ENCODE measurements at regions not wholly inside any gene's neighbourhood (a gene's known extent, or its start where the extent isn't known, plus 50 kb on each side); places are given as distances from the start of the nearest gene placed in this dataset.

GRCh38 chr13:21817878-21818277 lies 147.0 kb downstream of the FGF9 start:
- no peak for DNase-seq (ENCODE audit: low read depth in 3 of 3)

GRCh38 chr13:21822029-21822428 lies 151.2 kb downstream of the FGF9 start:
- no peak for DNase-seq (ENCODE audit: low read depth in 3 of 3)

DNA sequence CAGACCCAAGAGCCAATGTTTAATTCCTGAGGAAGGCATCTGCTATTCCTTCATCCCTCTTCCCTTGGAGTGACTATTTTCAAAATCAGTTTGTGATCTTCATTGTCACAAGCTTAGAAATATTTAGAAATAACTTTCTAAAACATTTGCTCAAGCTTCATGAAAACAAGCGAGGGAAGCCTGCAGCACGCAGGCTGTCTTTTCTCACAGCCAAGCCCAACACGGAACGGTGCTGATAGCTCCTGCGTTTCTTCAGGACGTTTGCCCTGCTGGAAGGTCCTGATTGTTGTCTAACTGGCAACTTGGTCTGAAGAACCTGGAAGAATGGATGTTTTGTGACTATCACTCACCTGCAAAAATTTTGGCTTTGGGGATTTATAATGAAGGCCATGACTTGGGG lies 152.5 kb downstream of the FGF9 start:
- no peak for DNase-seq (ENCODE audit: low read depth in 3 of 3)

- DNase-seq (ENCODE audit: low read depth in 3 of 3), result no peak
These were observed 153.1 kb downstream of the FGF9 start for GRCh38 chr13:21823949-21824348.

GRCh38 chr13:21825186-21825585 lies 154.3 kb downstream of the FGF9 start:
- DNase-seq (ENCODE audit: low read depth in 3 of 3), result no peak

- no peak for DNase-seq (ENCODE audit: low read depth in 3 of 3)
These were observed 154.9 kb downstream of the FGF9 start for GRCh38 chr13:21825801-21826200.

DNA sequence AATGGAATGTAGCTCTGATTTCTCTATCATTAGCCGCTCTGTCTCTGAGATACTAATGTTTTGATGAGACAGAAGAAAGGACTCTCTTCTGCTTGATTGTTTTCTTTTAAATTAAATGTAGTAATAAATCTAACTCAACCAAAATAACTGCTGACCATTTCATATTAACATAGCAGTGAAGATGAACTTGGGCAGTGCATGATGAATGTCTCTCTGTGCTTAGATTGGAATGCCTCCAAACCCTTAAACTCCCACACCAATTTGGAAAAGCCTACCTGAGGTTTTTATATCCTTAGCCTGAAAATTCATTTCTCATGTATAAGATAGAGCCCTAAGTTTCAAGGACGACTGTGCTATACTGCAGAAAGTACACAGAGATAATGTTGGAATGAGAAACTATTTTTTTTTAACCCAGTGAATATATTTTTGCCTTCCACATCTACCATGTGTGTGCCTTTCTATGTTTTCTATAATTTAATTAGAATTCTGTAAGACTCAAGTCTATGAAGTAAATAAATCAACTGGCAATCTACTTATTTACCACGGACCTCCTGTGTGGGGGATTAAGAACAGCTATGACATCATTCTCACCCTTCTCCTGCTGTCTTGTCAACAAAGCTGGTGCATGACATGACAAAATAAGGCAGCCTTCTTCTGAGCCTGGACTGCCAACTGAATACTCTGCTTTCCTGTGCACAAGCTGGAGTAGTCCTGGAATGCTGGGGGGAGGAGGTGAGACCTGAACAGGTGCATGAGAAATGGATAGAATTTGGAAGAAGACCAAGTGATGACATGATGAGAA lies 155.5 kb downstream of the FGF9 start:
- no peak for DNase-seq (ENCODE audit: low read depth in 3 of 3)

GRCh38 chr13:21831654-21832324 lies 160.9 kb downstream of the FGF9 start:
- no peak for DNase-seq (ENCODE audit: low read depth in 3 of 3)

DNA sequence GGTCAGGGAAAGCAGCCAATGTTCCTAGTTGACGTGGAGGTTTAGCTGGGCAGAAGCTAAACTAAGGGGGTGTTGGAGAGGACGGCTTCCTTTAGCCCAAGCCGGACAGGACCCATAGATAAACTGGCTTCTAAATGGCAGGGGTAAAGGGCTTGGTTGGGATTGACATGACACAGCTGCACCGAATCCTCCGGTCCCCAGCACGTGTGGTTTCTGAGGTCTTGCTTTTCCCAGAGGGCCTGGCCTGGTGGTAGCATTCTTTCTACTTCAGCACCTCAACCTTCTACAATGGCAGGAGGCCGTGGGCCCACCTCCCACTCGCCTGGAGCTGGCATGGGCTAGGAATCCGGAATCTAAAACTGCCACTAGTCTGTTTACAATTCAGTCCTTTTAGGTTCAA lies 163.0 kb downstream of the FGF9 start:
- no peak for DNase-seq (ENCODE audit: low read depth in 3 of 3)

DNA sequence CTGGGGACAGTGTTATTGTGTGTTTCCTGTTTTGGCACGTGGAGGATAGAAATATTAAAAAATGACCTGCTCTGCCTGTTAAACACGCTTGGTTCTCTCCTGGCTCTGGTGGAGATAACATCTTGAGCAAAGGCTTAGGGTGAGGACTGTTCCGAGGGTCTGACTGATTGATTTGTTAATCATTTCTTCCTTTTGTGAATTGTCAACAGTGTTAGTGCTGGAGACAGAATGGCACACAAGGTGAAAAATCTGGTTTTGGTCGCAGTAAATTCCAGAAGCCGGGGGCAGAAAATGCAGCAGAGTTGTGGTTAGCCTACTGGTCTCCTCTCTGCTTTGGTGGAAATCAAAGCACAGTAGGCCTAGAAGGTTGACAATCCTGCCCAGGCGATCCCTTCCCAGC lies 163.6 kb downstream of the FGF9 start:
- DNase-seq (ENCODE audit: low read depth in 3 of 3), result no peak

GRCh38 chr13:21837288-21837687 lies 166.4 kb downstream of the FGF9 start:
- no peak for DNase-seq (ENCODE audit: low read depth in 3 of 3)

- no peak for DNase-seq (ENCODE audit: low read depth in 3 of 3)
These were observed 167.1 kb downstream of the FGF9 start for GRCh38 chr13:21837841-21838551.

- DNase-seq (ENCODE audit: low read depth in 3 of 3), result no peak
These were observed 175.7 kb downstream of the FGF9 start for GRCh38 chr13:21846605-21847004.

GRCh38 chr13:21849323-21849722 lies 178.4 kb downstream of the FGF9 start:
- DNase-seq (ENCODE audit: low read depth in 3 of 3), result peak in 1 of 3 experiments; percentile 2

DNA sequence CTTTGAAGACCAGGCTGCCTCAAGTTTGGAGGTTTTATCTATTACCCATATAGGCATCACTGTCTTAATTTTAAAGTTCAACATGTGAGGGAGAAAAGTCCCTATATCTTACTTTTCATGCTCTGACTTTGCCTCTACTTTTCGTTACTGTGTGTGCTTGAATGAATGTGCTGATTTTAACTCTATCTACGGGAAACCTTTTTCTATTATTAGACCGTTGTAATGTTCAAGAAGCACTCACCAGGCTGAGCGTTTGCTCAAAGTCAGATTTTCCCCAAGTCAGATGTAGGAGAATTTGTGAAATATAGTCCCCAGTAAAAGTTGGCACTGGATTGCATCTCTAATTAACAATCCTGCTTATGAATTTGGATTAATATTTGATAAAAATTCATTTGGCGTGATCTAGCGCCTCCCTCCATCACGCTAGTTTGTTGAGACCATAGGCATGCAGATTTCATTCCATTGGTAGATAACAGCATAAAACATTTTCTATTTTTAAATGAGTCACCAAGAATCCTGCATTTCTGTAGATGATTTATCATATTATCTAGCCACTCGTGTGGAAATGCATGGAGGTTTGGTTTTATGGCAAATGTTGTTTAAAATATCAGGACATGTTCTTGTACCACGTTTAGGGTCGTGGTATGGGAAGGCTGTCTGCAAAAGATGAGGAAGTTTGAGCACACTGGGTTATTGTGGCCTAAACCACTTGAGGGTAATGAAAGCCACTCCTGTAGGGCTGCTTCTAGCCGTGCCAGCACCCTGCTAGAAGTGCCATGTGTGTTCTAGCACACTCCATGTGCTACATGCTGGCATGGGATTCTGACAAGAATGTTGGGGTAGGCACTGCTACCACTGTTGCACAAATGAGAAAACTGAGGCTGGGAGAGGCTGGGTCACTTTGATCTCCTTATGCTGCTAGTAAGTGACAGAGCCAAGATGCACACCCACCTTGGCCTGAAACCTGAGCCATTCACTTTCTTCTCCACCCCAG lies 179.4 kb downstream of the FGF9 start:
- DNase-seq (ENCODE audit: low read depth in 3 of 3), result no peak

DNA sequence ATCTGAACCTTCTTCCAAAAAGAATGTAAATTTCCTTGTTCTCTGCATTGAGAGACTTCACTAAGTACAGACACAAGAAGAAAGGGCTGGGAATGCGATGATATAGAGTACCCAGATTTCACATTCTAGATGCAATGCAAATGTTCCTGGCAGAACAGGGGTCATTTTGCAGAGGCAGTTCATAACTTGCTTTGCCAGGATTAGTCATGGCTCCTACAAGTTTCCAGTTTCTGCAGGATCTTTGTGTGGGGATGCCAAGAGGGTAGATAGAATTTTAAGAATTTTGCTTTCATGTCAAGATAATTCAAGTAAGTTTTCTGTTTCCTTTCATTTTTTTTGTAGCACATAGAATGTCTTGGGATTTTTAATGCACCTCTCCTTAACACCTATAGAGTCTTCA lies 181.2 kb downstream of the FGF9 start:
- no peak for DNase-seq (ENCODE audit: low read depth in 3 of 3)

GRCh38 chr13:21853779-21854178 lies 182.9 kb downstream of the FGF9 start:
- DNase-seq (ENCODE audit: low read depth in 3 of 3), result no peak

GRCh38 chr13:21868823-21869222 lies 197.9 kb downstream of the FGF9 start:
- DNase-seq (ENCODE audit: low read depth in 3 of 3), result no peak

DNA sequence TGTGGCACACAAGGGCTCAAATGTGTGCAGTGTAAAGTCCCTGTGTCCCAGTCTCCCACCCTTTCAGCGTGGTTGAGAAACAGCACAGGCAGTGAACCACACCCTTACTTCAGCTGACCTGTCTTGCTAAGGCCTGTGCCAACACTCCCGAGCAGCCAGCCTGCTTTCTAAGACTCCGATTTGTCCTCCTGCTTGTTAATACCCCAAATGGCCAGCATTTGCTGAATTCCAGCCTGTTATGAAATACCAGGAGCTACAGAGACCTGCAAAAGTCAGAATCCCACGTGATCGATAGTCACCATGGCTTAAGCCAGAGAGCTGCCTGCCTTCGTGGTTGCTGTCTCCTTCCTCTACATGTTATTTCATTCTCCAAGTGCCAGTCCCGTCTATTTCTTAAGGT lies 200.5 kb downstream of the FGF9 start:
- DNase-seq (ENCODE audit: low read depth in 3 of 3), result no peak

DNA sequence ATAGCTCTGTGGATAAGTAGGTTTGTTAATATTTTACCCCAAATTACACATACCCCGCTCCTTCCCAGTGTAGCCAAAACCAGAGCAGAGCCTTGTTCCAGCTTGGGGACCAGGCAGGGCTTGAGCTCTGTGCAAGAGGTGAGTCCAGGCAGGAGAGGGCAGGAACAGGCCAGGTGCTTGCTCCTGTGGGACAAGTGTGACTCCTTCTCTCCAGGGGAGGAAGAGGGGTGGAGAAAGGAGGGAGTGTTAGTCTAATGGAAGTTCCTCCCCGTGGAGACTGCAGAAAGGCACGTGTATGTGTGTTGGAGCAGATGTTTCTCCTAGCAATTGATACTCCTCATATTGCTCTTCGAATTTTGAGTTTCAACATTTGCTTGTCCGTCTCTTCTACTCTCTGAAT lies 201.0 kb downstream of the FGF9 start:
- no peak for DNase-seq (ENCODE audit: low read depth in 3 of 3)

GRCh38 chr13:21872795-21873194 lies 201.9 kb downstream of the FGF9 start:
- DNase-seq (ENCODE audit: low read depth in 3 of 3), result no peak

DNA sequence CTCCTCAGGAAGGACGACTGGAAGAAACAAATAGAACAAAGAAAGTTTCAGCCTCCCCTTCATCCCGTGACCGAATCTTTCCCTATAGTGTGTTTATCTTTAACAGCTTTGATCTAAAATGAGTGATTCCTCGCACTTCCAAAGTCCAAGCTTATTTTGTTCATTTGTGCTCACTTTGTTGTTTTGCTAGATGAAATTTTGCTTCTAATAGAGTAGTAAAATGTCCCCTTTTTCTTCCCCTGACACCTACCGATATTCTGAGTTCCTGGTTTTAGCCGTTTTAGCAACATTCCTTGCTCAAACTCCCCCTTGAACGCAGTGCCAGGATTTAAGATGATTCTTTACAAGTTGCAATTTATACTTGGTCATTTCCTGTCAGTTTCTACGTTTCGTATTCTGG lies 204.2 kb downstream of the FGF9 start:
- DNase-seq (ENCODE audit: low read depth in 3 of 3), result no peak
